NCI-H2029 (cell line): ENCODE measurements at regions not wholly inside any gene's neighbourhood (a gene's known extent, or its start where the extent isn't known, plus 50 kb on each side); places are given as distances from the start of the nearest gene placed in this dataset.
"Not testable (repeated sequence)": the region's sequence is repeated elsewhere in the genome, so short reads cannot be mapped to it uniquely, and the experiment has no call there.

ENCODE experiments used
- DNase-seq: peaks from one replicate; lab custom pipeline; 2025; lab: John Stamatoyannopoulos, UW

- DNase-seq: no peak
Observed at GRCh38 chr6:11961923-11962322, 50.2 kb upstream of the HIVEP1 start.

GRCh38 chr6:11960909-11961779 is 51.0 kb upstream of the HIVEP1 start:
- peak; percentile 10 for DNase-seq

- DNase-seq: no peak
Observed at GRCh38 chr6:11956781-11957180, 55.3 kb upstream of the HIVEP1 start.

GRCh38 chr6:11953641-11954040 is 58.5 kb upstream of the HIVEP1 start:
- DNase-seq: no peak

- DNase-seq: no peak
Observed at GRCh38 chr6:11952316-11952715, 59.8 kb upstream of the HIVEP1 start.

- no peak for DNase-seq
Observed at GRCh38 chr6:11951868-11952267, 60.2 kb upstream of the HIVEP1 start.

- DNase-seq: no peak
Observed at GRCh38 chr6:11950109-11950508, 62.0 kb upstream of the HIVEP1 start.

GRCh38 chr6:11947575-11947974 is 64.5 kb upstream of the HIVEP1 start:
- DNase-seq: peak; percentile 2

- no peak for DNase-seq
Observed at GRCh38 chr6:11947063-11947462, 65.0 kb upstream of the HIVEP1 start.

GRCh38 chr6:11944111-11944510 is 68.0 kb upstream of the HIVEP1 start:
- DNase-seq: no peak

- no peak for DNase-seq
Observed at GRCh38 chr6:11943060-11943459, 69.1 kb upstream of the HIVEP1 start.

- DNase-seq: no peak
Observed at GRCh38 chr6:11942185-11942864, 69.8 kb upstream of the HIVEP1 start.

GRCh38 chr6:11940532-11941166 is 71.5 kb upstream of the HIVEP1 start:
- not testable (repeated sequence) for DNase-seq

GRCh38 chr6:11938285-11938890 is 73.7 kb upstream of the HIVEP1 start:
- DNase-seq: no peak

- DNase-seq: no peak
Observed at GRCh38 chr6:11934638-11935037, 77.5 kb upstream of the HIVEP1 start.

- DNase-seq: not testable (repeated sequence)
Observed at GRCh38 chr6:11932892-11933291, 79.2 kb upstream of the HIVEP1 start.

- no peak for DNase-seq
Observed at GRCh38 chr6:11931296-11932035, 80.6 kb upstream of the HIVEP1 start.

GRCh38 chr6:11930834-11931233 is 81.3 kb upstream of the HIVEP1 start:
- DNase-seq: not testable (repeated sequence)

GRCh38 chr6:11930240-11930639 is 81.9 kb upstream of the HIVEP1 start:
- no peak for DNase-seq

GRCh38 chr6:11929241-11929835 is 82.8 kb upstream of the HIVEP1 start:
- DNase-seq: no peak
